SK-N-MC (cell line): ENCODE measurements at regions not wholly inside any gene's neighbourhood (a gene's known extent, or its start where the extent isn't known, plus 50 kb on each side); places are given as distances from the start of the nearest gene placed in this dataset.
"Not testable (repeated sequence)": the region's sequence is repeated elsewhere in the genome, so short reads cannot be mapped to it uniquely, and the experiment has no call there.

Experiments
- DNase-seq: peaks from one replicate; pipeline ENCODE4 v3.0.0-alpha.2; 2011; ENCODE audit warnings: low read depth, low spot score
- H3K27ac ChIP-seq: fragments of 200-600 bp; sonication (generic); 2 replicates; pipeline ENCODE4 v1.5.1; 2016; ENCODE audit warnings: mixed run types
- H3K36me3 ChIP-seq: fragments of 200-600 bp; sonication (generic); 2 replicates; pipeline ENCODE4 v1.6.1; 2017; ENCODE audit warnings: antibody characterized with exemption, low read length, mixed read lengths; ENCODE audit not compliant: insufficient read depth
- H3K4me3 ChIP-seq: fragments of 200-600 bp; sonication (generic); 2 replicates; pipeline ENCODE4 v1.5.1; 2016
- H3K9ac ChIP-seq: fragments of 200-600 bp; sonication (generic); 2 replicates; pipeline ENCODE4 v1.8.0; 2017; ENCODE audit warnings: mixed run types, mixed read lengths; ENCODE audit not compliant: insufficient read length
- H3K9me3 ChIP-seq: fragments of 200-600 bp; sonication (generic); 2 replicates; pipeline ENCODE4 v1.6.1; 2017; ENCODE audit warnings: low read depth, mild to moderate bottlenecking, antibody characterized with exemption, low read length, moderate library complexity, mixed read lengths

GRCh38 chr9:39665020-39665419, 309.6 kb downstream of the SPATA31A1 start:
- not testable (repeated sequence) for H3K9me3 ChIP-seq, H3K4me3 ChIP-seq, H3K27ac ChIP-seq, H3K36me3 ChIP-seq, H3K9ac ChIP-seq, DNase-seq

DNA sequence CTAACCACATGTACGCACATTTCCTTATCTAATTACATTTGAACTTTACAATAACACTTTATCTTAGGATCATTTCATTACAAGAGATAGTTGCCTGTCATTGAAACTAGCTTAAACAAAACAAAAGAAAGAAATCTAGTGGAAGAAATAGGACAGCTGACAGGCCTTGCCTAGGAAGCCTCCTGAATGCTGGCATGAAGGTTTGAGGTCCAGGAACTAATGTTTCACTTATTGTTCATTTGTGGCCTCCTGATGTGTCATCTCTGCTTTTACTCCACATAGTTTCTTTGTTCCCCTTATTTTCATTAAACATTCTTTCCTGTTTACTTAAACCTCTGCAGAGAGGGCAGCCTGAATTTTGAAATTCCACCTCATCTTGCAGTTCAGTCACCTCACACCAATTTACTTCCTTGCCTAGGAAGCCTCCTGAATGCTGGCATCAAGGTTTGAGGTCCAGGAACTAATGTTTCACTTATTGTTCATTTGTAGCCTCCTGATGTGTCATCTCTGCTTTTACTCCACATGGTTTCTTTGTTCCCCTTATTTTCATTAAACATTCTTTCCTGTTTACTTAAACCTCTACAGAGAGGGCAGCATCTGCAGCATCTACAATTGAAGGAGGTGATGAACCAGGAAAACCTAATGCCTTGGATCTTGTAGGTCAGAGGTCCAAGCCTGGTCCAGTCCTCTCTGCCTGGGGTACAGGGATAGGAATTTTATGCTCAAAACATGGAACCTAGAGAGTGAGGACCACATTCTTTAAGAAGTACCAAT, 319.2 kb downstream of the SPATA31A1 start:
- not testable (repeated sequence) for H3K4me3 ChIP-seq, DNase-seq, H3K27ac ChIP-seq, H3K36me3 ChIP-seq, H3K9me3 ChIP-seq, H3K9ac ChIP-seq

- not testable (repeated sequence) for H3K36me3 ChIP-seq
These were observed 319.7 kb downstream of the SPATA31A1 start for GRCh38 chr9:39675211-39675553.

GRCh38 chr9:39678534-39679263, 323.2 kb downstream of the SPATA31A1 start:
- H3K4me3 ChIP-seq, H3K9ac ChIP-seq, H3K9me3 ChIP-seq, H3K27ac ChIP-seq, H3K36me3 ChIP-seq, DNase-seq: not testable (repeated sequence)

More at GRCh38 chr9:39675211-39675553, 319.7 kb downstream of the SPATA31A1 start:
- H3K27ac ChIP-seq, H3K4me3 ChIP-seq, H3K9me3 ChIP-seq, DNase-seq, H3K9ac ChIP-seq: not testable (repeated sequence)

GRCh38 chr9:39680694-39681401, 325.4 kb downstream of the SPATA31A1 start:
- not testable (repeated sequence) for H3K9ac ChIP-seq, H3K27ac ChIP-seq, H3K9me3 ChIP-seq, DNase-seq, H3K36me3 ChIP-seq, H3K4me3 ChIP-seq

DNA sequence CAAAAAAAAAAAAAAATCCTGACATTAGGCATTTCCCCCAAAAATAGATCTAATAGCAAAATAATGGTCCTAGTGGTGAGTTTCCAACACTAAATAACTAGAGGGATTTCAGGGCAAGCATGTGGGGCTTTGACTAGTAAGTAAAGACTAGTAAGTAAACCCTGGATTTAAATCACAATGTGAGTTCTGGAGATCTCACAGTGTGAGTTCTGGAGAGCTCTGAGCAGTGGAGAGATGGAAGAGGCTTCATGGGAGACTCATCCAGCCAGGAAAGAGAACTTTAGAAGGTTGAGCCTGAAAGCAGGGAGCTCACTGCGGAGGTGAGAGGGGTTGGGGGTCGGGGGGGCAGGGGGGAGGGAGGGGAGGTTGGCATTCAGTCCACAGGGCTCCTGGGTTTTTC, 373.4 kb downstream of the SPATA31A1 start:
- DNase-seq, H3K9me3 ChIP-seq, H3K36me3 ChIP-seq, H3K27ac ChIP-seq, H3K9ac ChIP-seq, H3K4me3 ChIP-seq: not testable (repeated sequence)

DNA sequence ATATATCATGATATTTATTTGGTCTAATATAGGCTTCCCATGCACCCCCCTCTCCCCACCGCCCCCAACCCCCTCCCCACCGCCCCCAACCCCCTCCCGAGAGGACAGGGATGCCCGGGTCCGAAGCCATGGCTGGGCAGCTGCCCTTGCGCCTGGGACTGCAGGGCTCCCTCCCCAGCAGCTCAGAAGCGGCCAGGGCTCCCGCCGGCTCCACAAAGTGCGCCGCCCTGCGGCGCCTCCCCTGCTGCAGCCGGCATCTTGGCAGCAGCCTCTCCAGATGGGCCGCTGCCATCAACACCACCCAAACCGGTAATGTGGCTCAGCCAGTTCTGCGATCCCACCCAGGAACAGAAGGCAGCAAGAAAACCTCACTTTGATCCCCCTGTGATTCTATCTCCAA, 389.4 kb downstream of the SPATA31A1 start:
- H3K4me3 ChIP-seq, DNase-seq, H3K9me3 ChIP-seq, H3K9ac ChIP-seq, H3K36me3 ChIP-seq, H3K27ac ChIP-seq: not testable (repeated sequence)

DNA sequence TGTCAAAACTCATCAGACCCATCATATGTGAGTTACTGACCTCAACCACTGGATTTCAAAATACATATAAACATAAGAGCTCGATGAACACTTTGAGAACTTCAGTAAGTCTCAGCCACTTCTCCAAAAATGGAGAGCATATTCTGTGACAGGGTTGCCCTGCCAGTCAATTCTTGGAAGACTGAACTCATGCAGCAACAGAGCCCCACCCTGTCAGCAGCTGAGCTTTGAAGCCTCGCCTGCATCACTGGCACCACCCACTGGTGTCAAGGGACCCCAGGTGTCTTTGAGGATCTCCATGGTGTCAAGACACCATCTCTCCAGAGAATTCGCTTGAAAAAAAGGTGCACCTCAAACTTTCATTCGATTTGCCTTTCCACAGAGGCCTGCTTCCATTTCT, 420.1 kb downstream of the SPATA31A1 start:
- not testable (repeated sequence) for H3K27ac ChIP-seq, H3K9ac ChIP-seq, H3K9me3 ChIP-seq, H3K36me3 ChIP-seq, H3K4me3 ChIP-seq, DNase-seq

DNA sequence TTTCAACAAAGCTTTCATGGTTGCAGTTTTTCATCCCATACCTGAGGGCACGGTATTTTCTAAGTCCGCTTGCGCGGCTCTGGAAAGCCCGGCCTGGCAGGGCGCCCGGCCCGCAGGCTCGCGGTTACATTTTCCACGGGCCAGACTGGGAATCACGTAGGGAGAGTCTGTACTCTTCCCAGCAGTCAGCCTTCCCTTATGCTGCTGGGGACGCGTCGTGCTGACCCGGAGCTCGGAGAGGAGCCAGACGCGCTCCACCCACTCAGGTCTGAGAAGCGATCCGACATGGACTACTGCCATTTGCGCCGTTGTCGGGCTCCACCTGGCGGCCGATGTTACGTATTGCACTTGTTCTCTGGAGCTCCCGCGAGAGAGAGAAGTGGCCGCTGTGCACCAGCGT, 435.9 kb downstream of the SPATA31A1 start:
- H3K4me3 ChIP-seq, DNase-seq, H3K36me3 ChIP-seq, H3K9me3 ChIP-seq, H3K27ac ChIP-seq, H3K9ac ChIP-seq: not testable (repeated sequence)

- not testable (repeated sequence) for H3K9ac ChIP-seq, H3K36me3 ChIP-seq, H3K9me3 ChIP-seq, H3K27ac ChIP-seq, H3K4me3 ChIP-seq, DNase-seq
These were observed 442.5 kb downstream of the SPATA31A1 start for GRCh38 chr9:39797935-39798334.

DNA sequence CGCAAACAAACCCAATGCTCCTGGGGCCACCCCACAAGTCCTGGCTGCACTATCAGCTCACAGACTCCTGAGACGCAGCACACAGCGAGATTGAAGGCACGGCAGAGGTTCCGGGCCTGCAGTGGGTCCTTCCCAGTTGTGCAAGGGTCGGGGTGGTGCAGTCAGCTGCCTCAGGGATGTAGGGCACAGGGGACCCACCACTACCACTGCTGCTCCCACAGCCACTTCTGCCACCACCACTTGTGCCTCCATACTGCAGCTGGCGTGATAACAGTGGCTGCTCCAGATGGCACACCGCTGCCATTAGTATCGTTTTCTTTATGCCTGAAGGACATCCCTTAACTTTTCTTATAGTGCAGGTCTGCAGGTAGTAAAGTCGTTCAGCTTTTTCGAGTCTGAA, 443.8 kb downstream of the SPATA31A1 start:
- DNase-seq, H3K9ac ChIP-seq, H3K27ac ChIP-seq, H3K36me3 ChIP-seq, H3K9me3 ChIP-seq, H3K4me3 ChIP-seq: not testable (repeated sequence)

DNA sequence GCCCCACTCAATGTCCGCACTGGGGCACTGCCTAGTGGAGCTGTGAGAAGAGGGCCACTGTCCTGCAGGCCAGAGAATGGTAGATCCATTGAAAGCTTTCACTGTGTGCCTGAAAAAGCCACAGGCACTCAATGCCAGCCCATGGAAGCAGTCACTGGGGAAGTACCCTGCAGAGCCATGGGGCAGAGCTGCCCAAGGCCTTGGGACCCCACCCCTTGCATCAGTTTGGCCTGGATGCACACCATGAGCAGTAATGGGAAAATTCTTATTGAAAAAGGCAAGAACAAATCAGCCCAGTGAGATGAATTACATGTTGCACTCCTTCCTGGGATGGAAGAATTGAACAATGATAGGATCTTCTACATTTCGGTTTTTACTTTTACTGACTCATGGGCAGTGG, 447.1 kb downstream of the SPATA31A1 start:
- not testable (repeated sequence) for H3K27ac ChIP-seq, H3K36me3 ChIP-seq, H3K9ac ChIP-seq, DNase-seq, H3K4me3 ChIP-seq, H3K9me3 ChIP-seq

- not testable (repeated sequence) for H3K9me3 ChIP-seq, H3K36me3 ChIP-seq, H3K9ac ChIP-seq, DNase-seq, H3K27ac ChIP-seq
- peak overlapping the region; percentile 58; the same call in 1 of the 2 replicates for H3K4me3 ChIP-seq
These were observed 454.1 kb downstream of the SPATA31A1 start for GRCh38 chr9:39809401-39810226.

DNA sequence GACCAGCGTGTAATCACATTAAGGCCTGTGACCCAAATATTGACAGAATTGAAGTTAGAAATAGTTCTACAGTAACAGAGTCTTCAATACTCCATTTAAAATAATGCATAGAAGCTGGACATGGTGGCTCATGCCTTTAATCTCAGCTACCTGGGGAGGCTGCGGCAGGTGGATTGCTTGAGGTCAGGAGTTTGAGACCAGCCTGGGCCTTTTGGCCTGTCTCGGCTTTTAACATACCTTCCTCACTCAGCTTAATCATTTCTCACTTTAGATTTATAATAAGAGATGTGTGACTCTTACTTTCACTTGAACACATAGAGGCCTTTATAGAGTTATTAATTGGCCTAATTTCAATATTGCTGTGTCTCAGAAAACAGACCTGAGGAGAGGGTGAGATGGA, 454.9 kb downstream of the SPATA31A1 start:
- not testable (repeated sequence) for H3K9ac ChIP-seq, H3K36me3 ChIP-seq, DNase-seq, H3K9me3 ChIP-seq, H3K4me3 ChIP-seq, H3K27ac ChIP-seq
